GM12872 (cell line): ENCODE measurements at regions not wholly inside any gene's neighbourhood (a gene's known extent, or its start where the extent isn't known, plus 50 kb on each side); places are given as distances from the start of the nearest gene placed in this dataset.

Source experiments
- CTCF ChIP-seq: IDR thresholded peaks from 3 replicates; pipeline ENCODE4 v1.5.1; 2011; ENCODE audit warnings: low read depth, mild to moderate bottlenecking, low read length, moderate library complexity; ENCODE audit not compliant: insufficient read depth

GRCh38 chr6:97437087-97437486 lies 154.1 kb upstream of the MMS22L start:
- peak; percentile 79 for TF ChIP-seq CTCF

- no peak for TF ChIP-seq CTCF
Measured at GRCh38 chr6:97438011-97438671, 155.1 kb upstream of the MMS22L start.

DNA sequence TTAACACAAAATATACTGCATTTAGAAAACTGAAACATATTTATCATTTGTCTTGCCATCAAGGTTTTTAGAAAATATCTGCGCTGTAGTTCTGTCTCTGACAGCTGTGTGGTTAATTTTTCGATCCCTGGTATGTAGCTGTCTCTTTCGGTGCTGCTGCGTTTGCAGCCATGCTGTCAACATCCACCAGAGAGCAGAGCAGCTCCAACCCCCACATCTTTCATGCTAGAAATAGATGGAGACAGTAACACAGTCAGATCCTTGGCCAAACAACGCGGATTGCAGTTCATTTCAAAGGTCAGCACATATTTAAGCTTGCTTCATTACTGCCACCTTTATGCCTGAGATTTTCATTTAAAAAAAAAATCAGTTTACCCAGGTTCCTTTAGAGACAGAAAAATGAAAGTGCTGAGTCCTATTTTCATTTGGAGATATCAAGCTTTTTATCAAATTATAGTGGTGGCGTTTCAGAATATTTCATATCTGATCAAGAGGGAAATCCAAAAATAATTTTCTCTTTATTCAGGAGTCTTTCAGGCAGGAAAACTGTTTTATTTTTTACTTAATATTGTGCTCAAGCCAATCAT lies 157.7 kb upstream of the MMS22L start:
- TF ChIP-seq CTCF: peak; percentile 58

GRCh38 chr6:97443408-97444080 lies 160.5 kb upstream of the MMS22L start:
- TF ChIP-seq CTCF: no peak

DNA sequence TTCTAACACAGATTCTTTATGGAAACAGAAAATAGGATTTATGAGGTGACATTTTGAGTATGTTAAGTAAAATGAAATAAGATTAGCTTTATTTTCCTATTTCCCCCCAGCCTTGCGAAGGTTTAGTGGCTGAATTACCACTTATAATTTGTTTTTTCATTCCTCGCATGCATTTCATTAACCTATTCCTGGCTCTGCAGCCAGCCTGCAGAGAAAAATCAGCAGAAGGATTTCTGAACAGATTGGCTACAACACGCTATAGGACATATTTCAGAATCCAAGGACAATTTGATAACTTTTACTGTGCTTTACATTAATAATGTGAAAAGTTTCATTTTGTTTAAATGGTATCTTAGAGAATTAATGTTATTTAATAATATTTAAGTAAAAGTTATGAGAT lies 162.4 kb upstream of the MMS22L start:
- TF ChIP-seq CTCF: no peak

GRCh38 chr6:97449444-97449966 lies 166.5 kb upstream of the MMS22L start:
- no peak for TF ChIP-seq CTCF

GRCh38 chr6:97450087-97450486 lies 167.1 kb upstream of the MMS22L start:
- TF ChIP-seq CTCF: no peak
